HepG2 (cell line): ENCODE measurements at regions not wholly inside any gene's neighbourhood (a gene's known extent, or its start where the extent isn't known, plus 50 kb on each side); places are given as distances from the start of the nearest gene placed in this dataset.

ENCODE experiments used
- ATAC-seq: fragments of 200-7000 bp; cut with Tn5 transposase; 3 replicates; pipeline ENCODE4 v1.9.1; 2020; ENCODE audit warnings: mild to moderate bottlenecking, moderate library complexity
- BruUV-seq: library from RNA; stranded (reverse); fragments of 400-500 nt; replicated peaks from 2 replicates; lab custom pipeline; 2021; lab: Mats Ljungman, UMichigan
- CTCF ChIA-PET: fragments of 300-600 bp; formaldehyde crosslinking; extraction: SDS; loops from one replicate; lab custom pipeline; 2021; ENCODE audit warnings: low total read pairs, inconsistent platforms, low intra/inter-chr PET ratio; lab: Yijun Ruan, JAX
- POLR2A ChIA-PET: fragments of 350-600 bp; sonication (Branson Sonifier 250); formaldehyde crosslinking; loops from one replicate; lab custom pipeline; 2020; ENCODE audit warnings: antibody characterized with exemption, inconsistent platforms; lab: Yijun Ruan, JAX
- DNase-seq: peaks from one replicate; pipeline ENCODE4 v3.0.0-alpha.2; 2015; ENCODE audit warnings: low spot score
- FAIRE-seq: peaks from 3 replicates; lab custom pipeline; 2011; peaks lifted over from hg19 to GRCh38; lab: Jason Lieb, UNC
- H2AFZ ChIP-seq: one replicate; pipeline ENCODE4 v1.6.1; 2011; ENCODE audit warnings: low read length, inconsistent platforms
- H3K27ac ChIP-seq: fragments of 300-600 bp; 3 replicates; pipeline ENCODE4 v1.8.0; 2011; ENCODE audit warnings: mixed run types, mild to moderate bottlenecking, mixed read lengths, low read length, inconsistent platforms; ENCODE audit not compliant: insufficient read depth; ENCODE audit errors: extremely low read length
- H3K27me3 ChIP-seq, 2 experiments: fragments of 200-600 bp in 1 of 2; 2 replicates in 1 of 2; 3 replicates in 1 of 2; pipeline versions ENCODE4 v1.6.0 to v1.8.0; 2011; ENCODE audit warnings: low read length in 2 of 2, mild to moderate bottlenecking in 2 of 2, moderate library complexity in 2 of 2, inconsistent platforms in 1 of 2; ENCODE audit not compliant: insufficient read depth in 2 of 2, control insufficient read depth in 1 of 2
- H3K36me3 ChIP-seq, 2 experiments: fragments of 200-600 bp in 1 of 2; replicated peaks in 1 of 2; 2 replicates in 1 of 2; 3 replicates in 1 of 2; pipeline versions ENCODE4 v1.5.1 to v1.8.0; 2011; ENCODE audit warnings: low read length in 2 of 2, inconsistent platforms in 1 of 2; ENCODE audit not compliant: insufficient read depth in 2 of 2, control insufficient read depth in 1 of 2
- H3K4me1 ChIP-seq: 2 replicates; pipeline ENCODE4 v1.5.1; 2012; ENCODE audit warnings: low read length, inconsistent platforms; ENCODE audit not compliant: insufficient read depth
- H3K4me2 ChIP-seq: 2 replicates; pipeline ENCODE4 v1.6.0; 2011; ENCODE audit warnings: low read depth, low read length, inconsistent platforms
- H3K4me3 ChIP-seq, 3 experiments: fragments of 200-600 bp in 1 of 3; sonication (generic), shearing (Covaris generic) in 1 of 3; replicated peaks in 1 of 3; 2 replicates each; pipeline ENCODE4 v1.5.1; 2011 to 2016; ENCODE audit warnings: low read length in 3 of 3, inconsistent platforms in 2 of 3, low read depth in 2 of 3, mild to moderate bottlenecking in 2 of 3, control low read depth in 1 of 3, mixed read lengths in 1 of 3; ENCODE audit not compliant: insufficient read depth in 1 of 3
- H3K79me2 ChIP-seq: one replicate; pipeline ENCODE4 v1.6.1; 2011; ENCODE audit warnings: low read length, inconsistent platforms; ENCODE audit not compliant: insufficient read depth
- H3K9ac ChIP-seq: 2 replicates; pipeline ENCODE4 v1.6.0; 2011; ENCODE audit warnings: mild to moderate bottlenecking, low read depth, low read length, inconsistent platforms; ENCODE audit not compliant: insufficient read depth
- H3K9me3 ChIP-seq: 2 replicates; pipeline ENCODE4 v1.5.1; 2012; ENCODE audit warnings: mild to moderate bottlenecking, low read length
- H4K20me1 ChIP-seq: 2 replicates; pipeline ENCODE4 v1.6.0; 2011; ENCODE audit warnings: inconsistent platforms, mild to moderate bottlenecking, low read length, moderate library complexity; ENCODE audit not compliant: insufficient read depth
- BCL6 ChIP-seq: IDR thresholded peaks from 2 replicates; pipeline ENCODE4 v1.6.1; 2016; ENCODE audit warnings: missing genetic modification reagents, missing compliant biosample characterization
- DMAP1 ChIP-seq: IDR thresholded peaks from 2 replicates; pipeline ENCODE4 v1.6.1; 2016
- DNMT1 ChIP-seq: sonication (generic); formaldehyde crosslinking; IDR thresholded peaks from 2 replicates; pipeline ENCODE4 v1.5.1; 2020; ENCODE audit warnings: mild to moderate bottlenecking, missing genetic modification reagents
- KLF16 ChIP-seq, 2 experiments: sonication (generic) in 1 of 2; formaldehyde crosslinking in 1 of 2; IDR thresholded peaks; 2 replicates each; pipeline versions ENCODE4 v1.6.1 to v1.8.0; 2016 to 2023; ENCODE audit warnings: missing genetic modification reagents in 2 of 2, missing compliant biosample characterization in 1 of 2
- POGZ ChIP-seq: sonication (generic); formaldehyde crosslinking; IDR thresholded peaks from 2 replicates; pipeline ENCODE4 v1.4.0; 2020; ENCODE audit warnings: mild to moderate bottlenecking, missing genetic modification reagents
- THYN1 ChIP-seq: sonication (generic); formaldehyde crosslinking; IDR thresholded peaks from 2 replicates; pipeline ENCODE4 v1.8.1; 2023; ENCODE audit warnings: low read depth, mild to moderate bottlenecking, moderate library complexity, missing genetic modification reagents, borderline replicate concordance
- TSC22D2 ChIP-seq: sonication (generic); formaldehyde crosslinking; IDR thresholded peaks from 2 replicates; pipeline ENCODE4 v1.5.1; 2020; ENCODE audit warnings: missing genetic modification reagents, mild to moderate bottlenecking, borderline replicate concordance
- ZBTB7B ChIP-seq: sonication (generic); formaldehyde crosslinking; IDR thresholded peaks from 2 replicates; pipeline ENCODE4 v1.4.0; 2020; ENCODE audit warnings: missing genetic modification reagents
- ZNF121 ChIP-seq: sonication (generic); formaldehyde crosslinking; IDR thresholded peaks from 2 replicates; pipeline ENCODE4 v1.5.0; 2020; ENCODE audit warnings: mild to moderate bottlenecking, missing genetic modification reagents
- ZNF18 ChIP-seq: sonication (generic); formaldehyde crosslinking; IDR thresholded peaks from 2 replicates; pipeline ENCODE4 v1.8.0; 2022; ENCODE audit warnings: mild to moderate bottlenecking, missing genetic modification reagents; ENCODE audit not compliant: insufficient replicate concordance
- ZNF512B ChIP-seq: sonication (generic); formaldehyde crosslinking; IDR thresholded peaks from 2 replicates; pipeline ENCODE4 v1.5.1; 2020; ENCODE audit warnings: missing genetic modification reagents, mild to moderate bottlenecking, borderline replicate concordance
- ZNF772 ChIP-seq: sonication (generic); formaldehyde crosslinking; IDR thresholded peaks from 2 replicates; pipeline ENCODE4 v1.5.0; 2020; ENCODE audit warnings: mild to moderate bottlenecking, missing genetic modification reagents
- ZSCAN31 ChIP-seq: sonication (generic); formaldehyde crosslinking; IDR thresholded peaks from 2 replicates; pipeline ENCODE4 v1.5.0; 2020; ENCODE audit warnings: low read depth, mild to moderate bottlenecking, missing genetic modification reagents
- ZUFSP ChIP-seq: sonication (generic); formaldehyde crosslinking; IDR thresholded peaks from 2 replicates; pipeline ENCODE4 v1.9.0; 2021; ENCODE audit warnings: missing genetic modification reagents, mild to moderate bottlenecking, borderline replicate concordance
- whole genome bisulfite sequencing: methylation state at CpG from one replicate; pipeline ENCODE4 v1.1.6; 2017; ENCODE audit warnings: low lambda C conversion rate; 5-methylcytosine and 5-hydroxymethylcytosine counted together
- in situ Hi-C: cut with HindIII; loops from 2 replicates; pipeline ENCODE4 v1.10.0; 2017; ENCODE audit warnings: low pct_unique_long_range_greater_than_20kb; ENCODE audit not compliant: extremely low pct_ligation_motif_present
- intact Hi-C: fragments of 100-400 bp; cut with micrococcal nuclease; formaldehyde crosslinking; loops from one replicate; pipeline ENCODE4 v1.10.0; 2022; ENCODE audit not compliant: unreplicated experiment

- CTCF ChIA-PET = no interaction called here
- Histone ChIP-seq H3K9ac (no peak overlapping the region), H3K36me3 (no peaks in the 10 kb centered on the region), H4K20me1 (no peaks in the 10 kb centered on the region)
- no peak for ATAC-seq
- no peak for TF ChIP-seq ZNF121 (CRISPR knock-in tag)
- no peak for TF ChIP-seq DNMT1 (CRISPR knock-in tag)
- no peak for TF ChIP-seq ZBTB7B
- no peak for TF ChIP-seq ZNF18 (CRISPR knock-in tag)
- no peak for TF ChIP-seq BCL6 (CRISPR knock-in tag)
- TF ChIP-seq ZNF512B (CRISPR knock-in tag) = no peak
- no peak for TF ChIP-seq ZSCAN31 (CRISPR knock-in tag)
- TF ChIP-seq KLF16 (CRISPR knock-in tag; IDR thresholded peaks at IDR 0.05) = no peak
- no peak for TF ChIP-seq ZNF772 (CRISPR knock-in tag)
- no peak for TF ChIP-seq POGZ (CRISPR knock-in tag)
- TF ChIP-seq TSC22D2 (CRISPR knock-in tag) = no peak
- TF ChIP-seq THYN1 (CRISPR knock-in tag) = no peak
- TF ChIP-seq DMAP1 (CRISPR knock-in tag) = no peak
- no peak for TF ChIP-seq ZUFSP (CRISPR knock-in tag)
- TF ChIP-seq, all 625 proteins: peak for 0
- intact Hi-C loops (no loop called here), in situ Hi-C loops (loop anchor here (25.0 kb wide), 1 partner anchor 556 kb away; no protein-coding TSS in a partner anchor)
- no peaks in the 10 kb centered on the region for H3K27me3 ChIP-seq
- no peaks in the 10 kb centered on the region for H3K79me2 ChIP-seq
- WGBS = 8% methylated on average over 4 of the region's 4 CpGs
- H3K27ac ChIP-seq = no peak overlapping the region
- no peaks in the 10 kb centered on the region for H3K4me1 ChIP-seq
- POLR2A ChIA-PET = no interaction called here
- DNase-seq (no peak), FAIRE-seq (no peak)
- H3K4me3 ChIP-seq = no peak overlapping the region
- no peak overlapping the region for H2AFZ ChIP-seq
- H3K9me3 ChIP-seq = no peaks in the 10 kb centered on the region
- H3K4me2 ChIP-seq = no peak overlapping the region
- no TSS peak for BruUV-seq
These were observed 53.0 kb upstream of the TRPC7 start for GRCh38 chr5:136418301-136418700.
